K562 (cell line): ENCODE measurements at regions not wholly inside any gene's neighbourhood (a gene's known extent, or its start where the extent isn't known, plus 50 kb on each side); places are given as distances from the start of the nearest gene placed in this dataset.

Source experiments
- TF ChIP-seq, protein P1 (sequence below): fragments of 450-650 bp; formaldehyde crosslinking; IDR thresholded peaks from 2 replicates; pipeline ENCODE4 v1.4.0; 2020; ENCODE audit warnings: mild to moderate bottlenecking
- TF ChIP-seq, protein P2 (sequence below): fragments of 200-800 bp; sonication (Bioruptor generic); IDR thresholded peaks from 2 replicates; pipeline ENCODE4 v1.6.1; 2016; ENCODE audit warnings: missing genetic modification characterization, missing compliant biosample characterization
- TF ChIP-seq, protein P3 (sequence below): sonication (generic); formaldehyde crosslinking; IDR thresholded peaks from 2 replicates; pipeline ENCODE4 v1.8.0; 2022; ENCODE audit warnings: missing genetic modification reagents, mild to moderate bottlenecking, borderline replicate concordance

DNA sequence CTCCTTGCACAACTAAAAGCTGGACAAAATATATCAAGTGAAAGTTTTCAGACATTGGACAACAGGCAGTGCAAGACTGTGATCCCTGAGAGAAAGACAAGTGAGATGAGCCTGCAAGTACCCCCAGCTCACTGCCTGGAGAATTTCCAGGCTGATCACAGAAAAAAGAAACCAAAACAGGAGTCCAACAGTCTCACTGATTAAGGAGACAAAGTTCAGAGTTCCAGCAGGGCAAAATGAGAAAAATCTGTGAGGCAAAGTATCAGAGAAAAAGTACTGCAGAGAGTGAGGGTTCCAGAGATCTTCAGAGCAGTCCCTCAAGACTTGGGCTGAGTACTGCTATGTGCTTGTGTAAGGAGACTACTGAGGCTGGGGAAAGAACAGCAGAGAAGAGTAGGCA, 56.0 kb upstream of the PRSS3 start (continued):
- TF ChIP-seq, protein P1, sequence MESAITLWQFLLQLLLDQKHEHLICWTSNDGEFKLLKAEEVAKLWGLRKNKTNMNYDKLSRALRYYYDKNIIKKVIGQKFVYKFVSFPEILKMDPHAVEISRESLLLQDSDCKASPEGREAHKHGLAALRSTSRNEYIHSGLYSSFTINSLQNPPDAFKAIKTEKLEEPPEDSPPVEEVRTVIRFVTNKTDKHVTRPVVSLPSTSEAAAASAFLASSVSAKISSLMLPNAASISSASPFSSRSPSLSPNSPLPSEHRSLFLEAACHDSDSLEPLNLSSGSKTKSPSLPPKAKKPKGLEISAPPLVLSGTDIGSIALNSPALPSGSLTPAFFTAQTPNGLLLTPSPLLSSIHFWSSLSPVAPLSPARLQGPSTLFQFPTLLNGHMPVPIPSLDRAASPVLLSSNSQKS (CRISPR knock-in tag), result no peak
- TF ChIP-seq, protein P2, sequence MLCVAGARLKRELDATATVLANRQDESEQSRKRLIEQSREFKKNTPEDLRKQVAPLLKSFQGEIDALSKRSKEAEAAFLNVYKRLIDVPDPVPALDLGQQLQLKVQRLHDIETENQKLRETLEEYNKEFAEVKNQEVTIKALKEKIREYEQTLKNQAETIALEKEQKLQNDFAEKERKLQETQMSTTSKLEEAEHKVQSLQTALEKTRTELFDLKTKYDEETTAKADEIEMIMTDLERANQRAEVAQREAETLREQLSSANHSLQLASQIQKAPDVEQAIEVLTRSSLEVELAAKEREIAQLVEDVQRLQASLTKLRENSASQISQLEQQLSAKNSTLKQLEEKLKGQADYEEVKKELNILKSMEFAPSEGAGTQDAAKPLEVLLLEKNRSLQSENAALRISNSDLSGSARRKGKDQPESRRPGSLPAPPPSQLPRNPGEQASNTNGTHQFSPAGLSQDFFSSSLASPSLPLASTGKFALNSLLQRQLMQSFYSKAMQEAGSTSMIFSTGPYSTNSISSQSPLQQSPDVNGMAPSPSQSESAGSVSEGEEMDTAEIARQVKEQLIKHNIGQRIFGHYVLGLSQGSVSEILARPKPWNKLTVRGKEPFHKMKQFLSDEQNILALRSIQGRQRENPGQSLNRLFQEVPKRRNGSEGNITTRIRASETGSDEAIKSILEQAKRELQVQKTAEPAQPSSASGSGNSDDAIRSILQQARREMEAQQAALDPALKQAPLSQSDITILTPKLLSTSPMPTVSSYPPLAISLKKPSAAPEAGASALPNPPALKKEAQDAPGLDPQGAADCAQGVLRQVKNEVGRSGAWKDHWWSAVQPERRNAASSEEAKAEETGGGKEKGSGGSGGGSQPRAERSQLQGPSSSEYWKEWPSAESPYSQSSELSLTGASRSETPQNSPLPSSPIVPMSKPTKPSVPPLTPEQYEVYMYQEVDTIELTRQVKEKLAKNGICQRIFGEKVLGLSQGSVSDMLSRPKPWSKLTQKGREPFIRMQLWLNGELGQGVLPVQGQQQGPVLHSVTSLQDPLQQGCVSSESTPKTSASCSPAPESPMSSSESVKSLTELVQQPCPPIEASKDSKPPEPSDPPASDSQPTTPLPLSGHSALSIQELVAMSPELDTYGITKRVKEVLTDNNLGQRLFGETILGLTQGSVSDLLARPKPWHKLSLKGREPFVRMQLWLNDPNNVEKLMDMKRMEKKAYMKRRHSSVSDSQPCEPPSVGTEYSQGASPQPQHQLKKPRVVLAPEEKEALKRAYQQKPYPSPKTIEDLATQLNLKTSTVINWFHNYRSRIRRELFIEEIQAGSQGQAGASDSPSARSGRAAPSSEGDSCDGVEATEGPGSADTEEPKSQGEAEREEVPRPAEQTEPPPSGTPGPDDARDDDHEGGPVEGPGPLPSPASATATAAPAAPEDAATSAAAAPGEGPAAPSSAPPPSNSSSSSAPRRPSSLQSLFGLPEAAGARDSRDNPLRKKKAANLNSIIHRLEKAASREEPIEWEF (CRISPR knock-in tag), result no peak
- TF ChIP-seq, protein P3, sequence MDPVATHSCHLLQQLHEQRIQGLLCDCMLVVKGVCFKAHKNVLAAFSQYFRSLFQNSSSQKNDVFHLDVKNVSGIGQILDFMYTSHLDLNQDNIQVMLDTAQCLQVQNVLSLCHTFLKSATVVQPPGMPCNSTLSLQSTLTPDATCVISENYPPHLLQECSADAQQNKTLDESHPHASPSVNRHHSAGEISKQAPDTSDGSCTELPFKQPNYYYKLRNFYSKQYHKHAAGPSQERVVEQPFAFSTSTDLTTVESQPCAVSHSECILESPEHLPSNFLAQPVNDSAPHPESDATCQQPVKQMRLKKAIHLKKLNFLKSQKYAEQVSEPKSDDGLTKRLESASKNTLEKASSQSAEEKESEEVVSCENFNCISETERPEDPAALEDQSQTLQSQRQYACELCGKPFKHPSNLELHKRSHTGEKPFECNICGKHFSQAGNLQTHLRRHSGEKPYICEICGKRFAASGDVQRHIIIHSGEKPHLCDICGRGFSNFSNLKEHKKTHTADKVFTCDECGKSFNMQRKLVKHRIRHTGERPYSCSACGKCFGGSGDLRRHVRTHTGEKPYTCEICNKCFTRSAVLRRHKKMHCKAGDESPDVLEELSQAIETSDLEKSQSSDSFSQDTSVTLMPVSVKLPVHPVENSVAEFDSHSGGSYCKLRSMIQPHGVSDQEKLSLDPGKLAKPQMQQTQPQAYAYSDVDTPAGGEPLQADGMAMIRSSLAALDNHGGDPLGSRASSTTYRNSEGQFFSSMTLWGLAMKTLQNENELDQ, result no peak
